ENCODE measurements at regions not wholly inside any gene's neighbourhood (a gene's known extent, or its start where the extent isn't known, plus 50 kb on each side); places are given as distances from the start of the nearest gene placed in this dataset.

DNA sequence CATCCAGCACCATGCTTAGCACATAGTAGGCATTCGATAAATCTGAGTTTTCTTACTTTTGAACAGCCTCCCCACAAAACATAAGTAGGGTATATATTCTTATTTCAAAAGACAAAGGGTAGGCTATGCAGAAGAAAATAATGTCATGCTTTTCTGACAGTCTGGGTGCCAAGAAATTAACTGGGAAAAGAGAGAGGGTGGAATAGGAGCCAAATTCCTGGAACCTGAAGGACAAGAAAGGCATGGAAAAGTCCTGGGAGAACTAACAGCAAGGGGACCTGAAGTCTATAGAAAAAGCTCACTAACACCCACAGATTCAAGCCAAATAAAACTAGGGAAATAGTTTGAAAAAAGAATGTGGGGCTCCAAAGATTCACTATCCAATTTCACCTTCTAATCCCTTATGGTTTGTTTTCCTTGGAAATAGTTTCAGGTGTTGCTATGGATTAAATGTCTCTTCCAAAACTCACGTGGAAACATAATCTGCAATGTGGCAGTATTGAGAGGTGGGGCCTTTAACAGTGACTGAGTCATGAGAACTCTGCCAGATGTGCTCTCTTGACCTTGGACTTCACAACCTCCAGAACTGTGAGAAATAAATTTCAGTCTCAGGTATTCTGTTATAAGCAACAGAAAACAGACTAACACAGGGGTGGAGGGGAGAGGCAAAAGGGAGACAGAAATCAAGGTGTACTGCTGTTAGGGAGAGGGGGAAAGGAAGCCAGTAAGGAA lies 173.3 kb upstream of the ARHGEF9 start:
- TF ChIP-seq, protein P1, sequence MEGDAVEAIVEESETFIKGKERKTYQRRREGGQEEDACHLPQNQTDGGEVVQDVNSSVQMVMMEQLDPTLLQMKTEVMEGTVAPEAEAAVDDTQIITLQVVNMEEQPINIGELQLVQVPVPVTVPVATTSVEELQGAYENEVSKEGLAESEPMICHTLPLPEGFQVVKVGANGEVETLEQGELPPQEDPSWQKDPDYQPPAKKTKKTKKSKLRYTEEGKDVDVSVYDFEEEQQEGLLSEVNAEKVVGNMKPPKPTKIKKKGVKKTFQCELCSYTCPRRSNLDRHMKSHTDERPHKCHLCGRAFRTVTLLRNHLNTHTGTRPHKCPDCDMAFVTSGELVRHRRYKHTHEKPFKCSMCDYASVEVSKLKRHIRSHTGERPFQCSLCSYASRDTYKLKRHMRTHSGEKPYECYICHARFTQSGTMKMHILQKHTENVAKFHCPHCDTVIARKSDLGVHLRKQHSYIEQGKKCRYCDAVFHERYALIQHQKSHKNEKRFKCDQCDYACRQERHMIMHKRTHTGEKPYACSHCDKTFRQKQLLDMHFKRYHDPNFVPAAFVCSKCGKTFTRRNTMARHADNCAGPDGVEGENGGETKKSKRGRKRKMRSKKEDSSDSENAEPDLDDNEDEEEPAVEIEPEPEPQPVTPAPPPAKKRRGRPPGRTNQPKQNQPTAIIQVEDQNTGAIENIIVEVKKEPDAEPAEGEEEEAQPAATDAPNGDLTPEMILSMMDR (IDR thresholded peaks at IDR 0.05) = no peak
- no peak for TF ChIP-seq POLR2A (IDR thresholded peaks at IDR 0.05)
